ENCODE measurements at regions not wholly inside any gene's neighbourhood (a gene's known extent, or its start where the extent isn't known, plus 50 kb on each side); places are given as distances from the start of the nearest gene placed in this dataset.
A peak's percentile ranks its signal among the peaks of the same experiment; 100 is the strongest.

GRCh38 chr3:120838441-120839091 lies 69.4 kb upstream of the STXBP5L start:
- no peak for DNase-seq

GRCh38 chr3:120839120-120839519 lies 68.9 kb upstream of the STXBP5L start:
- no peak for DNase-seq

- DNase-seq = no peak
Measured at GRCh38 chr3:120841264-120841663, 66.7 kb upstream of the STXBP5L start.

- no peak for DNase-seq
Measured at GRCh38 chr3:120846073-120846472, 61.9 kb upstream of the STXBP5L start.

- DNase-seq = no peak
Measured at GRCh38 chr3:120848503-120848902, 59.5 kb upstream of the STXBP5L start.

- DNase-seq = peak in 5 of 58 donors; percentile 1 to 31 (median 4)
Measured at GRCh38 chr3:120850381-120851295, 57.4 kb upstream of the STXBP5L start.

- DNase-seq = no peak
Measured at GRCh38 chr3:120852412-120852811, 55.6 kb upstream of the STXBP5L start.

GRCh38 chr3:120853416-120853815 lies 54.6 kb upstream of the STXBP5L start:
- DNase-seq = no peak

- no peak for DNase-seq
Measured at GRCh38 chr3:120854908-120855526, 53.0 kb upstream of the STXBP5L start.

GRCh38 chr3:120855665-120856437 lies 52.2 kb upstream of the STXBP5L start:
- DNase-seq = peak in 53 of 58 donors; percentile 2 to 87 (median 52)

All from anterior cingulate cortex (tissue), 58 donors.